ENCODE measurements at regions not wholly inside any gene's neighbourhood (a gene's known extent, or its start where the extent isn't known, plus 50 kb on each side); places are given as distances from the start of the nearest gene placed in this dataset.

GRCh38 chr11:21659961-21660360 lies 532.9 kb upstream of the ANO5 start:
- no peaks in the 10 kb centered on the region for H3K9me3 ChIP-seq (ENCODE audit: low read depth, low read length)
- no peak for DNase-seq (ENCODE audit: insufficient read length, low spot score, missing footprints)
- no peak overlapping the region for H3K27ac ChIP-seq (ENCODE audit: low read depth, low read length)
- H3K79me2 ChIP-seq (ENCODE audit: insufficient read depth, low read length), result no peaks in the 10 kb centered on the region
- TF ChIP-seq CTCF (IDR thresholded peaks at IDR 0.05; ENCODE audit: extremely low read depth, low read depth, low read length), result no peak
- H2AFZ ChIP-seq (ENCODE audit: low read length), result no peak overlapping the region
- no peak overlapping the region for H3K4me3 ChIP-seq (ENCODE audit: insufficient read depth, low read length)
- no peak overlapping the region for H3K4me2 ChIP-seq (ENCODE audit: insufficient read depth, low read length)
- no peaks in the 10 kb centered on the region for H3K27me3 ChIP-seq (ENCODE audit: insufficient read depth, low read length)
- H4K20me1 ChIP-seq (ENCODE audit: insufficient read depth, low read length), result no peaks in the 10 kb centered on the region
- no peaks in the 10 kb centered on the region for H3K36me3 ChIP-seq (ENCODE audit: insufficient read depth, low read length)
- H3K4me1 ChIP-seq (ENCODE audit: insufficient read depth, low read length), result no peaks in the 10 kb centered on the region

GRCh38 chr11:21675049-21675616 lies 517.8 kb upstream of the ANO5 start:
- Histone ChIP-seq H4K20me1 (ENCODE audit: insufficient read depth, low read length) (no peaks in the 10 kb centered on the region), H2AFZ (ENCODE audit: low read length) (no peak overlapping the region), H3K9me3 (ENCODE audit: low read depth, low read length) (no peaks in the 10 kb centered on the region), H3K4me2 (ENCODE audit: insufficient read depth, low read length) (no peak overlapping the region), H3K4me3 (ENCODE audit: insufficient read depth, low read length) (no peak overlapping the region), H3K79me2 (ENCODE audit: insufficient read depth, low read length) (no peaks in the 10 kb centered on the region), H3K27ac (ENCODE audit: low read depth, low read length) (no peak overlapping the region), H3K27me3 (ENCODE audit: insufficient read depth, low read length) (no peaks in the 10 kb centered on the region), H3K4me1 (ENCODE audit: insufficient read depth, low read length) (no peaks in the 10 kb centered on the region), H3K36me3 (ENCODE audit: insufficient read depth, low read length) (no peaks in the 10 kb centered on the region)
- no peak for TF ChIP-seq CTCF (IDR thresholded peaks at IDR 0.05; ENCODE audit: extremely low read depth, low read depth, low read length)
- no peak for DNase-seq (ENCODE audit: insufficient read length, low spot score, missing footprints)

GRCh38 chr11:21687643-21688042 lies 505.2 kb upstream of the ANO5 start:
- Histone ChIP-seq H3K36me3 (ENCODE audit: insufficient read depth, low read length) (no peaks in the 10 kb centered on the region), H3K27me3 (ENCODE audit: insufficient read depth, low read length) (no peaks in the 10 kb centered on the region), H3K9me3 (ENCODE audit: low read depth, low read length) (no peaks in the 10 kb centered on the region), H4K20me1 (ENCODE audit: insufficient read depth, low read length) (no peaks in the 10 kb centered on the region), H3K27ac (ENCODE audit: low read depth, low read length) (no peak overlapping the region), H2AFZ (ENCODE audit: low read length) (no peak overlapping the region), H3K4me3 (ENCODE audit: insufficient read depth, low read length) (no peak overlapping the region), H3K4me1 (ENCODE audit: insufficient read depth, low read length) (no peaks in the 10 kb centered on the region), H3K4me2 (ENCODE audit: insufficient read depth, low read length) (no peak overlapping the region), H3K79me2 (ENCODE audit: insufficient read depth, low read length) (no peaks in the 10 kb centered on the region)
- DNase-seq (ENCODE audit: insufficient read length, low spot score, missing footprints), result no peak
- no peak for TF ChIP-seq CTCF (IDR thresholded peaks at IDR 0.05; ENCODE audit: extremely low read depth, low read depth, low read length)

- Histone ChIP-seq H2AFZ (ENCODE audit: low read length) (no peak overlapping the region), H3K4me3 (ENCODE audit: insufficient read depth, low read length) (no peak overlapping the region), H3K4me2 (ENCODE audit: insufficient read depth, low read length) (no peak overlapping the region), H3K27ac (ENCODE audit: low read depth, low read length) (no peak overlapping the region), H3K9me3 (ENCODE audit: low read depth, low read length) (no peaks in the 10 kb centered on the region), H3K27me3 (ENCODE audit: insufficient read depth, low read length) (no peaks in the 10 kb centered on the region), H3K36me3 (ENCODE audit: insufficient read depth, low read length) (no peaks in the 10 kb centered on the region), H3K79me2 (ENCODE audit: insufficient read depth, low read length) (no peaks in the 10 kb centered on the region), H3K4me1 (ENCODE audit: insufficient read depth, low read length) (no peaks in the 10 kb centered on the region), H4K20me1 (ENCODE audit: insufficient read depth, low read length) (no peaks in the 10 kb centered on the region)
- DNase-seq (ENCODE audit: insufficient read length, low spot score, missing footprints), result no peak
- no peak for TF ChIP-seq CTCF (IDR thresholded peaks at IDR 0.05; ENCODE audit: extremely low read depth, low read depth, low read length)
Observed at GRCh38 chr11:21704539-21704938, 488.3 kb upstream of the ANO5 start.

Data from osteoblast (primary cell).